A549 (cell line): ENCODE measurements at regions not wholly inside any gene's neighbourhood (a gene's known extent, or its start where the extent isn't known, plus 50 kb on each side); places are given as distances from the start of the nearest gene placed in this dataset.

Source experiments
- ATAC-seq, 2 experiments: fragments of 200-7000 bp in 1 of 2; fragments of >200 bp in 1 of 2; cut with Nextera tagmentation in 1 of 2; cut with Tn5 transposase in 1 of 2; 3 replicates each; pipeline versions ENCODE4 v1.8.0 to v1.9.1; 2018 to 2020; ENCODE audit warnings: mild to moderate bottlenecking in 1 of 2, moderate library complexity in 1 of 2
- CTCF ChIA-PET: fragments of 300-600 bp; sonication (Branson Sonifier 250); formaldehyde crosslinking; extraction: SDS; loops from one replicate; lab custom pipeline; 2021; ENCODE audit warnings: antibody characterized with exemption, inconsistent platforms; lab: Yijun Ruan, JAX
- POLR2A ChIA-PET: fragments of 350-600 bp; formaldehyde crosslinking; extraction: SDS; loops from one replicate; lab custom pipeline; 2021; ENCODE audit warnings: antibody characterized with exemption, inconsistent platforms; lab: Yijun Ruan, JAX
- DNase-seq, 2 experiments: peaks; one replicate each; pipeline versions ENCODE4 v3.0.0 to v3.0.0-alpha.2; 2011 to 2016; ENCODE audit warnings: low read depth in 1 of 2, low spot score in 1 of 2
- FAIRE-seq: peaks from 2 replicates; lab custom pipeline; 2011; peaks lifted over from hg19 to GRCh38; lab: Jason Lieb, UNC
- H3K27ac ChIP-seq, 2 experiments: fragments of >200 bp; sonication (Bioruptor Twin); formaldehyde crosslinking; 3 replicates each; pipeline ENCODE4 v1.5.1; 2016 to 2017
- H3K4me1 ChIP-seq: fragments of >200 bp; sonication (Bioruptor Twin); formaldehyde crosslinking; 3 replicates; pipeline ENCODE4 v1.6.1; 2016
- H3K4me2 ChIP-seq: fragments of >200 bp; sonication (Bioruptor Twin); formaldehyde crosslinking; 3 replicates; pipeline ENCODE4 v1.6.1; 2016
- H3K4me3 ChIP-seq: fragments of >200 bp; sonication (Bioruptor Twin); formaldehyde crosslinking; 3 replicates; pipeline ENCODE4 v1.5.1; 2016
- H3K9me3 ChIP-seq: fragments of >200 bp; sonication (Bioruptor Twin); formaldehyde crosslinking; 3 replicates; pipeline ENCODE4 v1.6.1; 2016
- CBX2 ChIP-seq: fragments of 200-600 bp; sonication (generic); IDR thresholded peaks from 2 replicates; pipeline ENCODE4 v1.6.1; 2016; ENCODE audit warnings: low read depth, mild to moderate bottlenecking, borderline replicate concordance
- CEBPB ChIP-seq, 2 experiments: fragments of >200 bp in 1 of 2; sonication (Bioruptor Twin) in 1 of 2; formaldehyde crosslinking in 1 of 2; IDR thresholded peaks; 2 replicates each; pipeline ENCODE4 v1.6.1; 2012 to 2016
- EP300 ChIP-seq, 2 experiments: fragments of >200 bp; sonication (Bioruptor Twin); formaldehyde crosslinking; IDR thresholded peaks; 2 replicates in 1 of 2; 3 replicates in 1 of 2; pipeline ENCODE4 v1.6.1; 2016 to 2017
- HDAC2 ChIP-seq: fragments of 200-600 bp; sonication (generic); IDR thresholded peaks from 2 replicates; pipeline ENCODE4 v1.6.1; 2016
- HOXB13 ChIP-seq: fragments of 250-450 bp; sonication (Bioruptor Pico); IDR thresholded peaks from 2 replicates; pipeline ENCODE4 v1.5.0; 2020; ENCODE audit warnings: low read depth, mild to moderate bottlenecking, moderate library complexity
- MAFK ChIP-seq: fragments of 450-650 bp; IDR thresholded peaks from 2 replicates; pipeline ENCODE4 v1.6.1; 2014; ENCODE audit not compliant: partially characterized antibody
- MAZ ChIP-seq: fragments of 150-350 bp; IDR thresholded peaks from 2 replicates; pipeline ENCODE4 v1.6.1; 2014; ENCODE audit warnings: antibody characterized with exemption, low read depth, low read length, borderline replicate concordance
- MYC ChIP-seq: IDR thresholded peaks from 2 replicates; pipeline ENCODE4 v1.6.1; 2012; ENCODE audit warnings: mild to moderate bottlenecking, inconsistent platforms, low read length, improper control_type of control experiment, borderline replicate concordance
- NPAS2 ChIP-seq: fragments of 250-450 bp; sonication (Bioruptor Pico); IDR thresholded peaks from 2 replicates; pipeline ENCODE4 v1.8.0; 2022; ENCODE audit warnings: mild to moderate bottlenecking, moderate library complexity, borderline replicate concordance
- PHF8 ChIP-seq: fragments of 200-600 bp; sonication (generic); IDR thresholded peaks from 2 replicates; pipeline ENCODE4 v1.6.1; 2016; ENCODE audit warnings: low read depth, mild to moderate bottlenecking, antibody characterized with exemption, moderate library complexity, borderline replicate concordance
- RAD21 ChIP-seq, 2 experiments: fragments of >200 bp in 1 of 2; sonication (Bioruptor Twin) in 1 of 2; formaldehyde crosslinking in 1 of 2; IDR thresholded peaks in 1 of 2; conservative IDR thresholded peaks in 1 of 2; 2 replicates in 1 of 2; 3 replicates in 1 of 2; pipeline ENCODE4 v1.6.1; 2012 to 2018; ENCODE audit warnings: inconsistent platforms in 1 of 2
- RARB ChIP-seq: fragments of 250-450 bp; sonication (Bioruptor Pico); IDR thresholded peaks from 2 replicates; pipeline ENCODE4 v1.8.0; 2021; ENCODE audit warnings: mild to moderate bottlenecking, moderate library complexity
- SMC3 ChIP-seq: fragments of >200 bp; sonication (Bioruptor Twin); formaldehyde crosslinking; IDR thresholded peaks from 3 replicates; pipeline ENCODE4 v1.6.1; 2018; ENCODE audit warnings: inconsistent platforms
- SREBF2 ChIP-seq: fragments of 450-650 bp; IDR thresholded peaks from 2 replicates; pipeline ENCODE4 v1.6.1; 2014; ENCODE audit warnings: mild to moderate bottlenecking, moderate library complexity
- TFCP2L1 ChIP-seq: fragments of 250-450 bp; sonication (Bioruptor Pico); IDR thresholded peaks from 2 replicates; pipeline ENCODE4 v1.5.0; 2021; ENCODE audit warnings: mild to moderate bottlenecking
- ZSCAN20 ChIP-seq: fragments of 250-450 bp; sonication (Bioruptor Pico); IDR thresholded peaks from 2 replicates; pipeline ENCODE4 v1.8.0; 2022; ENCODE audit warnings: mild to moderate bottlenecking, moderate library complexity
- WGBS: methylation state at CpG from one replicate; pipeline ENCODE4 v1.1.6; 2017; ENCODE audit errors: missing lambda C conversion rate; 5-methylcytosine and 5-hydroxymethylcytosine counted together
- TF ChIP-seq, protein P1 (sequence below): fragments of 250-450 bp; sonication (Bioruptor Pico); IDR thresholded peaks from 2 replicates; pipeline ENCODE4 v1.5.0; 2020; ENCODE audit warnings: low read depth, mild to moderate bottlenecking, moderate library complexity
- TF ChIP-seq, protein P2 (sequence below): fragments of >200 bp; sonication (Bioruptor Twin); formaldehyde crosslinking; IDR thresholded peaks from 3 replicates; pipeline ENCODE4 v1.5.1; 2016

DNA sequence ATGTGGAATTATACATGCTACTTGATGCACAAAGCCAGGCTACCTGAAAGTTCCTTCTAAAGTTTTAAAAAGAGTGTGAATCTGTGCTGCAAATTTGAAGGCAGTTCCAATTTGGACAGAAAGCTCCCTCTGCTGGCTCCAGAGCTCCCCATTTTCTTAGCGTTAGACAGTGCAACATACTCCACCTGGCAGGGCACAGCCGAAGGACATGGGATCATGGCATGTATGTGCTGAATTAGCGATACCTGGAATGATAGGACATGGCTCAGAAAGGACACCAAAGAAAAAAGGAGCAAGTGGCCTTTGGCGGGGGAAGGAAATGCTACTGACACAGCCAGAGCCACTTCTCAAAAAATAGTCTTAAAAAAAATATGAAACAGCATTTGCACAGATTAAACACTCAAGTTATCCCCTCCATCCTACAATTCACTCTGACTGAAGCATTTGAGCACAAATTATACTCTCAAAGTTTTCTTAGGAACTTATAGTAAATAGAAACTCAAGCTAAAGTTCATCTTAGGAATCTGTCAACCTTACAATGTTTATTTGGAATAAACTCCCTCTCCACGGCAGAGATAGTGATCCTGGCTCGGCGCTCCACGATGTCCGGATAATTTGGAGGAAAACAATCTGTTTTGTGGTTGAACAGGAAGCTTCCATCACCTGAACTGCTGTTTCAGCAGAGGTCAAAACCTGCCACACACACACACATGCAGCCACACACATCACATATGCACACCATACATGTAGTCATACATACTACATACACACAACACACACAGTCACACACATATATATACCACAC lies 80.0 kb downstream of the C7orf25 start:
- WGBS: 15% methylated on average over 9 of the region's 9 CpGs
- H3K4me2 ChIP-seq: 0 out of 3 replicates have a peak overlapping the region, but pooled peaks have one; percentile 15

DNA sequence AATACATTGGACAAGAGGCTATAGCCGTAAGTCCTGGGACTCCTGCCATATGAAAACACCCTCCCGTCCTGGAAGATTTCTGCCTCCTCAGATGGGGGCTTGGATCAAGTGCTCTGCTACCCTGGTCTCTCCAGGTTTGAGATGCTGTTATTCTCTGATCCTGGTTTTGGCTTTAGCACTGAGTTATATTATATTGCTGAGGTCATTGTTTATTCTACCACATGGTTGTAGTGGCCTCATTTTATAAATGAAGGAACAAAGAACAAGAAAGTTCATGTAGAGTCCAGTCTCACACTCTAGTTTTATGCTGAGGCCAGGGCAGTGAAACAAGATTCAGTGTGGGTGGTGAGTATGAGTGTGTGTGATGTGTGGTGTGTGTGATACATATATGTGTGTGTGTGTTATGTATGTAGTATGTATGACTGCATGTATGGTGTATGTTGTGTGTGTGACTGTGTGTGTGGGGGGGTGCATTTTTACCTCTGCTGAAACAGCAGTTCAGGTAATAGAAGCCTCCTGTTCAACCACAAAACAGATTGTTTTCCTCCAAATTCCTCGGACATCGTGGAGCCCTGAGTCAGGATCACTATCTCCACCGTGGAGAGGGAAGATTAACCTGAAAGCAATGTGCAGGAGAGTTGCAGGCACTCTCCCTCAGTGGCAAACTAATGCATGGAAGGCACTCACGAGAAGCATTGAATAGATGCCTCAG lies 80.7 kb downstream of the C7orf25 start:
- Histone ChIP-seq H3K4me3 (no peak overlapping the region), H3K4me2 (no peak overlapping the region), H3K4me1 (no peaks in the 10 kb centered on the region), H3K27ac (no peak overlapping the region), H3K9me3 (no peaks in the 10 kb centered on the region)
- CTCF ChIA-PET: interaction anchor here (0.7 to 2.3 kb wide), 18 partner anchors 9 to 891 kb away, joined by 3 to 11 read pairs (median 6); no protein-coding TSS in a partner anchor
- POLR2A ChIA-PET: no interaction called here
- FAIRE-seq: no peak
- TF ChIP-seq CEBPB (IDR thresholded peaks at IDR 0.05) (no peak), EP300 (IDR thresholded peaks at IDR 0.05) (no peak), CBX2 (no peak), MYC (no peak), RAD21 (conservative IDR thresholded peaks at IDR 0.05 in 1 of 2, IDR thresholded peaks at IDR 0.05 in 1 of 2) (no peak), HDAC2 (no peak), MAFK (no peak), MAZ (no peak), SMC3 (no peak), ZSCAN20 (no peak), RARB (CRISPR knock-in tag) (no peak), HOXB13 (no peak)
- TF ChIP-seq, protein P1, sequence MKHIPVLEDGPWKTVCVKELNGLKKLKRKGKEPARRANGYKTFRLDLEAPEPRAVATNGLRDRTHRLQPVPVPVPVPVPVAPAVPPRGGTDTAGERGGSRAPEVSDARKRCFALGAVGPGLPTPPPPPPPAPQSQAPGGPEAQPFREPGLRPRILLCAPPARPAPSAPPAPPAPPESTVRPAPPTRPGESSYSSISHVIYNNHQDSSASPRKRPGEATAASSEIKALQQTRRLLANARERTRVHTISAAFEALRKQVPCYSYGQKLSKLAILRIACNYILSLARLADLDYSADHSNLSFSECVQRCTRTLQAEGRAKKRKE (CRISPR knock-in tag): no peak
- WGBS: 10% methylated on average over 6 of the region's 6 CpGs
- 0 out of 6 replicates have a peak, but pooled peaks of 1 of the 2 experiments have one; percentile 14 for ATAC-seq
- no peak for DNase-seq

More for the DNA sequence above, 80.0 kb downstream of the C7orf25 start:
- DNase-seq (peak in 1 of 2 experiments; percentile 30), FAIRE-seq (no peak), ATAC-seq (peak; percentile 84 to 89; a peak in 5 of 6 replicates)
- POLR2A ChIA-PET: no interaction called here
- no peak overlapping the region for H3K27ac ChIP-seq
- CTCF ChIA-PET: interaction anchor here (0.7 to 2.3 kb wide), 14 partner anchors 10 to 891 kb away, joined by 3 to 11 read pairs (median 4); no protein-coding TSS in a partner anchor
- no peak overlapping the region for H3K4me3 ChIP-seq
- TF ChIP-seq SMC3 (peak; percentile 40; the same call in 1 of the 3 replicates), NPAS2 (no peak), RAD21 (conservative IDR thresholded peaks at IDR 0.05 in 1 of 2, IDR thresholded peaks at IDR 0.05 in 1 of 2) (peak; percentile 53 to 56), PHF8 (no peak), TFCP2L1 (CRISPR knock-in tag) (no peak), MAFK (no peak)
- TF ChIP-seq, protein P2, sequence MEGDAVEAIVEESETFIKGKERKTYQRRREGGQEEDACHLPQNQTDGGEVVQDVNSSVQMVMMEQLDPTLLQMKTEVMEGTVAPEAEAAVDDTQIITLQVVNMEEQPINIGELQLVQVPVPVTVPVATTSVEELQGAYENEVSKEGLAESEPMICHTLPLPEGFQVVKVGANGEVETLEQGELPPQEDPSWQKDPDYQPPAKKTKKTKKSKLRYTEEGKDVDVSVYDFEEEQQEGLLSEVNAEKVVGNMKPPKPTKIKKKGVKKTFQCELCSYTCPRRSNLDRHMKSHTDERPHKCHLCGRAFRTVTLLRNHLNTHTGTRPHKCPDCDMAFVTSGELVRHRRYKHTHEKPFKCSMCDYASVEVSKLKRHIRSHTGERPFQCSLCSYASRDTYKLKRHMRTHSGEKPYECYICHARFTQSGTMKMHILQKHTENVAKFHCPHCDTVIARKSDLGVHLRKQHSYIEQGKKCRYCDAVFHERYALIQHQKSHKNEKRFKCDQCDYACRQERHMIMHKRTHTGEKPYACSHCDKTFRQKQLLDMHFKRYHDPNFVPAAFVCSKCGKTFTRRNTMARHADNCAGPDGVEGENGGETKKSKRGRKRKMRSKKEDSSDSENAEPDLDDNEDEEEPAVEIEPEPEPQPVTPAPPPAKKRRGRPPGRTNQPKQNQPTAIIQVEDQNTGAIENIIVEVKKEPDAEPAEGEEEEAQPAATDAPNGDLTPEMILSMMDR: peak; percentile 47
- H3K4me1 ChIP-seq: no peaks in the 10 kb centered on the region
- H3K9me3 ChIP-seq: no peaks in the 10 kb centered on the region

DNA sequence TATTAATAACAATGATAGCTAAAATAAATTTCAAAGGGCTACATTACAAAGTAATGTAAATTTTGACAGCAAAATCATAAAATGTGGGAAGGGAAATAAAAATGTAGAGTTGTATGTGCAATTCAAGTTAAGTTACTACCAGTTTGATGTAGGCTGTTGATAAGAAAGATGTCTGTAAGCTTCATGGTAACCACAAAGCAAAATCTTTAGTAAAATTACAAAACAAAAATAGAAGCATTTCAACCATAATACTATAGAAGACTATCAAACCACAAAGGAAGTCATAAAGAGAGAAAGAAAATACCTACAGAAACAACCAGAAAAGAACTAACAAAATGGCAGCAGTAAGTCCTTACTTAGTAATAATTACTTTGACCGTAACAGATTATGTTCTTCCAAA lies 99.1 kb downstream of the C7orf25 start:
- ChIA-PET POLR2A (no interaction called here), CTCF (interaction anchor here (1.5 kb wide), 1 partner anchor 17 kb away, joined by 3 read pairs; no protein-coding TSS in a partner anchor)
- no peak overlapping the region for H3K27ac ChIP-seq
- DNase-seq (no peak), FAIRE-seq (no peak), ATAC-seq (no peak)
- 83% methylated on average over 1 of the region's 1 CpG for WGBS
- H3K4me1 ChIP-seq: no peaks in the 10 kb centered on the region
- H3K4me2 ChIP-seq: no peak overlapping the region
- TF ChIP-seq SREBF2: no peak
- H3K9me3 ChIP-seq: no peaks in the 10 kb centered on the region
- no peak overlapping the region for H3K4me3 ChIP-seq
